K562 (cell line): ENCODE measurements at regions not wholly inside any gene's neighbourhood (a gene's known extent, or its start where the extent isn't known, plus 50 kb on each side); places are given as distances from the start of the nearest gene placed in this dataset.

Experiments used
- ATAC-seq: fragments of 200-7000 bp; cut with Tn5 transposase; 3 replicates; pipeline ENCODE4 v1.9.1; 2020; ENCODE audit warnings: moderate library complexity
- BruUV-seq: library from RNA; stranded (reverse); fragments of 400-500 nt; replicated peaks from 2 replicates; lab custom pipeline; 2021; lab: Mats Ljungman, UMichigan
- CTCF ChIA-PET: fragments of 300-600 bp; formaldehyde crosslinking; extraction: SDS; loops from one replicate; lab custom pipeline; 2021; ENCODE audit warnings: low intra/inter-chr PET ratio; lab: Yijun Ruan, JAX
- POLR2A ChIA-PET: fragments of 300-600, 350-650 bp; sonication (Branson Sonifier 250); formaldehyde crosslinking; extraction: SDS; loops from one replicate; lab custom pipeline; 2021; ENCODE audit warnings: antibody characterized with exemption, inconsistent platforms; lab: Yijun Ruan, JAX
- DNase-seq, 4 experiments: peaks; one replicate each; pipeline versions ENCODE4 v3.0.0 to v3.0.0-alpha.2; 2011 to 2018; ENCODE audit warnings: low spot score in 3 of 4, mixed read lengths in 3 of 4; ENCODE audit errors: extremely low read depth in 1 of 4
- FAIRE-seq: peaks from 2 replicates; lab custom pipeline; 2011; peaks lifted over from hg19 to GRCh38; lab: Jason Lieb, UNC
- H2AFZ ChIP-seq: 2 replicates; pipeline ENCODE4 v1.6.0; 2011; ENCODE audit warnings: low read depth, low read length, control low read depth, inconsistent platforms
- H3K27ac ChIP-seq: fragments of 200-600 bp; 3 replicates; pipeline ENCODE4 v1.8.0; 2011; ENCODE audit warnings: low read depth, mild to moderate bottlenecking, control low read depth, inconsistent platforms, low read length, moderate library complexity, mixed read lengths; ENCODE audit errors: extremely low read depth
- H3K27me3 ChIP-seq, 2 experiments: fragments of 300-600 bp in 1 of 2; 2 replicates in 1 of 2; 3 replicates in 1 of 2; pipeline versions ENCODE4 v1.6.0 to v1.8.0; 2011; ENCODE audit warnings: inconsistent platforms in 2 of 2, low read length in 2 of 2, mild to moderate bottlenecking in 1 of 2, mixed read lengths in 1 of 2, moderate library complexity in 1 of 2; ENCODE audit not compliant: control insufficient read depth in 2 of 2, insufficient read depth in 2 of 2
- H3K36me3 ChIP-seq: fragments of 300-600 bp; 3 replicates; pipeline ENCODE4 v1.8.0; 2011; ENCODE audit warnings: mild to moderate bottlenecking, low read length, inconsistent platforms; ENCODE audit not compliant: control insufficient read depth, insufficient read depth
- H3K4me1 ChIP-seq, 2 experiments: fragments of 200-600 bp in 1 of 2; replicated peaks in 1 of 2; 2 replicates in 1 of 2; 3 replicates in 1 of 2; pipeline versions ENCODE4 v1.5.1 to v1.8.0; 2011; ENCODE audit warnings: inconsistent platforms in 2 of 2, low read length in 2 of 2, mild to moderate bottlenecking in 1 of 2, mixed read lengths in 1 of 2, moderate library complexity in 1 of 2; ENCODE audit not compliant: control insufficient read depth in 2 of 2, insufficient read depth in 2 of 2
- H3K4me2 ChIP-seq: 2 replicates; pipeline ENCODE4 v1.6.1; 2011; ENCODE audit warnings: low read length, control low read depth, inconsistent platforms, mixed read lengths; ENCODE audit not compliant: insufficient read depth
- H3K4me3 ChIP-seq: fragments of 200-600 bp; sonication (generic), shearing (Covaris generic); 2 replicates; pipeline ENCODE4 v1.5.1; 2016; ENCODE audit warnings: control low read depth, inconsistent platforms
- H3K79me2 ChIP-seq: fragments of 200-600 bp; 3 replicates; pipeline ENCODE4 v1.8.0; 2011; ENCODE audit warnings: low read length, inconsistent platforms; ENCODE audit not compliant: control insufficient read depth, insufficient read depth
- H3K9ac ChIP-seq, 2 experiments: 2 replicates each; pipeline versions ENCODE4 v1.6.0 to v1.6.1; 2011; ENCODE audit warnings: low read depth in 2 of 2, low read length in 2 of 2, control low read depth in 1 of 2, inconsistent platforms in 1 of 2, mild to moderate bottlenecking in 1 of 2, mixed read lengths in 1 of 2; ENCODE audit not compliant: insufficient read depth in 1 of 2
- H3K9me1 ChIP-seq: one replicate; pipeline ENCODE4 v1.6.0; 2011; ENCODE audit warnings: inconsistent platforms, mild to moderate bottlenecking, low read length, moderate library complexity; ENCODE audit not compliant: control insufficient read depth, insufficient read depth
- H3K9me3 ChIP-seq: replicated peaks from 2 replicates; pipeline ENCODE4 v1.5.1; 2011; ENCODE audit warnings: low read depth, low read length, inconsistent platforms; ENCODE audit not compliant: control insufficient read depth, insufficient read depth
- H4K20me1 ChIP-seq: replicated peaks from 2 replicates; pipeline ENCODE4 v1.6.1; 2011; ENCODE audit warnings: low read length, inconsistent platforms, mixed read lengths; ENCODE audit not compliant: control insufficient read depth, insufficient read depth
- CGGBP1 ChIP-seq: fragments of 250-450 bp; sonication (Bioruptor Pico); IDR thresholded peaks from 2 replicates; pipeline ENCODE4 v1.9.0; 2021; ENCODE audit warnings: mild to moderate bottlenecking
- CUX1 ChIP-seq: fragments of 200-800 bp; sonication (Bioruptor generic); IDR thresholded peaks from 2 replicates; pipeline ENCODE4 v1.6.1; 2016; ENCODE audit warnings: missing genetic modification characterization, missing compliant biosample characterization
- WGBS: fragments of 100-300 bp; shearing (Covaris generic); methylation state at CpG from one replicate; pipeline ENCODE4 v1.1.6; 2016; ENCODE audit warnings: low coverage, mixed read lengths; ENCODE audit not compliant: insufficient coverage; ENCODE audit errors: missing lambda C conversion rate; 5-methylcytosine and 5-hydroxymethylcytosine counted together
- in situ Hi-C: fragments of 300-500 bp; cut with MboI; formaldehyde crosslinking; loops from 4 replicates; pipeline ENCODE4 v1.15.0; 2018; ENCODE audit warnings: inconsistent platforms, mixed read lengths
- intact Hi-C: fragments of 100-400 bp; cut with micrococcal nuclease; formaldehyde crosslinking; loops from 2 replicates; pipeline ENCODE4 v1.14.2; 2022

GRCh38 chr15:96183867-96184266 lies 146.6 kb upstream of the NR2F2 start:
- intact Hi-C loops: no loop called here
- Histone ChIP-seq H3K27me3 (no peaks in the 10 kb centered on the region), H3K79me2 (no peaks in the 10 kb centered on the region), H3K9ac (no peak overlapping the region), H3K27ac (no peak overlapping the region), H3K4me2 (no peak overlapping the region), H3K36me3 (no peaks in the 10 kb centered on the region; the same call in 2 of the 3 replicates), H3K9me1 (no peaks in the 10 kb centered on the region), H2AFZ (no peak overlapping the region), H3K4me1 (peaks cover 5 to 8% of the 10 kb centered on the region in 2 experiments; a peak in 3 of 5 replicates), H3K9me3 (no peaks in the 10 kb centered on the region), H3K4me3 (no peak overlapping the region), H4K20me1 (no peaks in the 10 kb centered on the region)
- DNase-seq (no peak), ATAC-seq (no peak), FAIRE-seq (no peak)
- no TSS peak for BruUV-seq
- CTCF ChIA-PET: no interaction called here
- POLR2A ChIA-PET: interaction anchor here (0.6 to 1.5 kb wide), 3 partner anchors 22 to 1378 kb away, joined by 3 to 4 read pairs (median 3); no protein-coding TSS in a partner anchor
- in situ Hi-C loops: no loop called here
- TF ChIP-seq CUX1 (CRISPR knock-in tag) (no peak), CGGBP1 (no peak)
- 83% methylated on average over 3 of the region's 3 CpGs for WGBS
